Keratinocyte (primary cell): ENCODE measurements at regions not wholly inside any gene's neighbourhood (a gene's known extent, or its start where the extent isn't known, plus 50 kb on each side); places are given as distances from the start of the nearest gene placed in this dataset.

Experiments used
- DNase-seq: peaks from one replicate; pipeline ENCODE4 v3.0.0-alpha.2; 2011; ENCODE audit warnings: low read depth, missing footprints, low spot score
- FAIRE-seq: peaks from 2 replicates; lab custom pipeline; 2011; peaks lifted over from hg19 to GRCh38; lab: Jason Lieb, UNC
- H2AFZ ChIP-seq: 2 replicates; pipeline ENCODE4 v1.6.0; 2012; ENCODE audit warnings: low read length, control low read depth, inconsistent platforms; ENCODE audit not compliant: control insufficient read depth
- H3K27ac ChIP-seq: 2 replicates; pipeline ENCODE4 v1.5.1; 2011; ENCODE audit warnings: low read length; ENCODE audit not compliant: control insufficient read depth, insufficient read depth
- H3K27me3 ChIP-seq: 3 replicates; pipeline ENCODE4 v1.6.0; 2011; ENCODE audit warnings: low read length; ENCODE audit not compliant: control insufficient read depth, insufficient read depth; ENCODE audit errors: extremely low read depth
- H3K36me3 ChIP-seq, 2 experiments: 2 replicates in 1 of 2; 3 replicates in 1 of 2; pipeline ENCODE4 v1.5.1; 2011; ENCODE audit warnings: low read length in 2 of 2, mild to moderate bottlenecking in 1 of 2; ENCODE audit not compliant: control insufficient read depth in 2 of 2, insufficient read depth in 2 of 2; ENCODE audit errors: extremely low read depth in 1 of 2
- H3K4me1 ChIP-seq: 3 replicates; pipeline ENCODE4 v1.5.1; 2011; ENCODE audit warnings: low read length; ENCODE audit not compliant: control insufficient read depth, insufficient read depth; ENCODE audit errors: extremely low read depth
- H3K4me2 ChIP-seq: 3 replicates; pipeline ENCODE4 v1.6.0; 2011; ENCODE audit warnings: low read depth, low read length; ENCODE audit not compliant: control insufficient read depth, insufficient read depth; ENCODE audit errors: extremely low read depth
- H3K4me3 ChIP-seq, 3 experiments: fragments of 200-600 bp in 1 of 3; sonication (generic) in 1 of 3; 2 replicates in 2 of 3; 3 replicates in 1 of 3; pipeline ENCODE4 v1.5.1; 2011 to 2016; ENCODE audit warnings: low read length in 3 of 3, mild to moderate bottlenecking in 3 of 3, control low read depth in 2 of 3, inconsistent platforms in 1 of 3, low read depth in 1 of 3, mixed read lengths in 1 of 3, mixed run types in 1 of 3, moderate library complexity in 1 of 3; ENCODE audit not compliant: control insufficient read depth in 2 of 3, insufficient read depth in 2 of 3; ENCODE audit errors: extremely low read depth in 1 of 3
- H3K79me2 ChIP-seq: 2 replicates; pipeline ENCODE4 v1.6.0; 2012; ENCODE audit warnings: low read length; ENCODE audit not compliant: control insufficient read depth, insufficient read depth
- H3K9ac ChIP-seq: 3 replicates; pipeline ENCODE4 v1.6.0; 2011; ENCODE audit warnings: low read length; ENCODE audit not compliant: control insufficient read depth, insufficient read depth; ENCODE audit errors: extremely low read depth
- H3K9me1 ChIP-seq: 3 replicates; pipeline ENCODE4 v1.6.0; 2011; ENCODE audit warnings: low read length; ENCODE audit not compliant: control insufficient read depth, insufficient read depth; ENCODE audit errors: extremely low read depth
- H3K9me3 ChIP-seq: 2 replicates; pipeline ENCODE4 v1.5.1; 2012; ENCODE audit warnings: low read depth, low read length; ENCODE audit not compliant: control insufficient read depth
- H4K20me1 ChIP-seq: 3 replicates; pipeline ENCODE4 v1.6.0; 2011; ENCODE audit warnings: low read length; ENCODE audit not compliant: control insufficient read depth, insufficient read depth; ENCODE audit errors: extremely low read depth
- CTCF ChIP-seq, 3 experiments: IDR thresholded peaks in 1 of 3; conservative IDR thresholded peaks in 1 of 3; optimal IDR thresholded peaks in 1 of 3; 2 replicates in 2 of 3; 3 replicates in 1 of 3; pipeline versions ENCODE3 to v1.5.1; 2011; ENCODE audit warnings: low read length in 3 of 3, mild to moderate bottlenecking in 3 of 3, moderate library complexity in 2 of 3, control low read depth in 1 of 3, inconsistent platforms in 1 of 3; ENCODE audit not compliant: insufficient read depth in 2 of 3; ENCODE audit errors: extremely low read depth in 1 of 3
- EZH2 ChIP-seq: IDR thresholded peaks from one replicate; pipeline ENCODE4 v1.6.1; 2012; ENCODE audit warnings: inconsistent platforms, mild to moderate bottlenecking, low read length, moderate library complexity
- dilution Hi-C: fragments of 300-500 bp; cut with MboI; formaldehyde crosslinking; loops from one replicate; pipeline ENCODE4 v1.7.0; 2020; ENCODE audit warnings: low sequenced_read_pairs; ENCODE audit not compliant: extremely low pct_ligation_motif_present

- dilution Hi-C loops: no loop called here
- Histone ChIP-seq H3K4me3 (no peak overlapping the region), H3K9ac (no peak overlapping the region), H2AFZ (no peak overlapping the region), H3K27ac (no peak overlapping the region), H3K9me1 (no peaks in the 10 kb centered on the region), H3K36me3 (no peaks in the 10 kb centered on the region), H3K79me2 (no peaks in the 10 kb centered on the region), H3K4me2 (no peak overlapping the region), H4K20me1 (no peaks in the 10 kb centered on the region), H3K9me3 (no peaks in the 10 kb centered on the region), H3K4me1 (peaks cover 3% of the 10 kb centered on the region), H3K27me3 (no peaks in the 10 kb centered on the region)
- FAIRE-seq (no peak), DNase-seq (no peak)
- TF ChIP-seq EZH2 (no peak), CTCF (optimal IDR thresholded peaks at IDR 0.05 in 1 of 3, IDR thresholded peaks at IDR 0.05 in 1 of 3, conservative IDR thresholded peaks at IDR 0.05 in 1 of 3; ENCODE audit: extremely low read depth in 1 of 3, insufficient read depth in 2 of 3, low read length in 3 of 3) (no peak)
Measured at GRCh38 chr21:15139898-15140297, 75.1 kb upstream of the NRIP1 start.

GRCh38 chr21:15140321-15141019 is 75.7 kb upstream of the NRIP1 start:
- H3K9me3 ChIP-seq: no peaks in the 10 kb centered on the region
- H2AFZ ChIP-seq: no peak overlapping the region
- H3K27ac ChIP-seq: no peak overlapping the region
- TF ChIP-seq EZH2: no peak
- no peak for TF ChIP-seq CTCF (optimal IDR thresholded peaks at IDR 0.05 in 1 of 3, IDR thresholded peaks at IDR 0.05 in 1 of 3, conservative IDR thresholded peaks at IDR 0.05 in 1 of 3; ENCODE audit: extremely low read depth in 1 of 3, insufficient read depth in 2 of 3, low read length in 3 of 3)
- no peak overlapping the region for H3K4me2 ChIP-seq
- H4K20me1 ChIP-seq: no peaks in the 10 kb centered on the region
- no peaks in the 10 kb centered on the region for H3K9me1 ChIP-seq
- no peaks in the 10 kb centered on the region for H3K79me2 ChIP-seq
- H3K4me1 ChIP-seq: no peaks in the 10 kb centered on the region
- no peaks in the 10 kb centered on the region for H3K27me3 ChIP-seq
- DNase-seq: no peak
- FAIRE-seq: no peak
- no peak overlapping the region for H3K4me3 ChIP-seq
- dilution Hi-C loops: no loop called here
- H3K9ac ChIP-seq: no peak overlapping the region
- H3K36me3 ChIP-seq: no peaks in the 10 kb centered on the region
